ENCODE measurements at regions not wholly inside any gene's neighbourhood (a gene's known extent, or its start where the extent isn't known, plus 50 kb on each side); places are given as distances from the start of the nearest gene placed in this dataset.
"Not testable (repeated sequence)": the region's sequence is repeated elsewhere in the genome, so short reads cannot be mapped to it uniquely, and the experiment has no call there.

DNA sequence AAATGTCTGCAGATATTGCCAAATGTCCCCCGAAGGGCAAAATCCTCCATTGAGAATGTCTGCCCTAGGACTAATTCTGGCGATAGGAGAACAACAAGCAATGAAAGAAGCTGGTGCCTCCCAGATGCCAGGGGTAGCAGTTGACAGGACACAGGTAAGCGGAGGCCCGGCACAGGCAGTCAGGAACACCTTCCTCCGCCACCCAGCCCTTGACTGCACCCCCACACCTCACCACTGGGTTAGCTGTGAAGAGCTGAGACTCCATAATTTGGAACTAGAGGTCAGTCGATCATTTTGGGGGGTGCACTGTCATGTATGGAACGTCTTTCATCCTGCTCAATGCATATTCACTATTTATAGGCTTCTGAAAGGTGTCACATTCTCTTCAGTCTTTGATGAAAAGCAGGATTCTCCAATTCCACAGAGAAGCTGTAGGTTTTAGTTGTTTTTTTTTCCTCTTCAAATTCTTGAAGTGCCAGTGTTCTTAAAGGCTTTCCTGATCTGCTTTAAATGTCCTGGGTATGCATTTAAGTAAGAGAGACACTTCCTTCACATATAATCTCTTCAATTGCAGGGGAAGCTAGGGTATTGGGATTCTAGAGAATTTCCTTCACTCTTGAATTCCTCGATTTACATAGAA, 111.6 kb upstream of the ZFP42 start:
- FAIRE-seq = no peak

DNA sequence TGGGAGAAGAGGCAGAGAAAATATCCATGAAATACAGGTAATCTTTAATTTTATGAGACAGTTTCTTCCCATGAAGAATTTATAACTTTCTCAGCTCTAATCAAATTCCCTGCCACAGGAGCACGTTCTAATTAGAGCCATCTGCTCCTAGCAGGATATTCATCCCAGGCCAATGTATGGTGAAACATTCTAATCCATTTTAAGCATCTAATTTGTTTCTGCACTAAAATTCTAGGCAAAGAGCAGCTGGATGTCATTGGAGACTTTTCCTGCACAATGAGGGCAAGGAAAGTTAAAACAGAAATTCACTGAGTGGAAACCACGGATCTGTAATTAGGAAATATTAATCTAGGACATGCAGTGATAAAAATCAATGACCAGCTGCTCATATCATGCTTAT, 107.7 kb upstream of the ZFP42 start:
- FAIRE-seq = no peak

DNA sequence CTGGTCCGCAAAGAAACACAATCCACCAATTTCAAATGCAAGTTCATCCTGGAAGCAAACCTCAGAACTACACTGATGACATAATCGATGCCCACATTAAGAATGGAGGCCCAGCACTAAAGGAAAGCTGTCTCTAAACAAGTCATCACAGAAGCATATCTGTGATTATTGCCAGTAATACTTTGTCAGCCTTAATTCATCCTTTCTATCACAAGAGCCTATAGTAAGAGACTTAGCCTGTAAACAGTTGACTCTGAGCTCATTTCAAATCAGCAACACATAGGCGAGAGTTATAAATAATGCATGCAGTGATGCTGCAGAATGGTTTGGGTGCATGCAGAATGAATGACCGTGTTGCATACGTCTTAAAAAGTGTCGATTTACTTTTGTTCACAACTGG, 105.9 kb upstream of the ZFP42 start:
- FAIRE-seq = no peak

DNA sequence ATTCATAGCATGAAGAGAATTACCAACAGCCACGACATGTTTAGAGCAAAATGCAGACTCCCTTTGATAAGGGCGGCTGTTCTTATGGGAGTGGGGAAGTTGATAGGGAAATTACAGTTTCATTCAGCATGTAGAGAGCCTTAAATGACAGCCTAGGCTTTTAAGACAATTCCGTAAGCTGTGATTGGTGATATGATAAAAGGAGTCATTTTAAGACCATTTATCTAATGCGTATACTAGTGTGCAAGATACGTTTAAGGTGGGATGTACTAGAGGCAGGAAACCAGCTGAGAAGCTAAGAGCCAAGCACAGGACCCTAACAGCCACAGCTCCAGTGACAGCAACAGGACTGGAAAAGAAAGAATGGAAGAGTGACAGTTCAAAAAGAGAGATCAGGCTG, 102.2 kb upstream of the ZFP42 start:
- FAIRE-seq = no peak

DNA sequence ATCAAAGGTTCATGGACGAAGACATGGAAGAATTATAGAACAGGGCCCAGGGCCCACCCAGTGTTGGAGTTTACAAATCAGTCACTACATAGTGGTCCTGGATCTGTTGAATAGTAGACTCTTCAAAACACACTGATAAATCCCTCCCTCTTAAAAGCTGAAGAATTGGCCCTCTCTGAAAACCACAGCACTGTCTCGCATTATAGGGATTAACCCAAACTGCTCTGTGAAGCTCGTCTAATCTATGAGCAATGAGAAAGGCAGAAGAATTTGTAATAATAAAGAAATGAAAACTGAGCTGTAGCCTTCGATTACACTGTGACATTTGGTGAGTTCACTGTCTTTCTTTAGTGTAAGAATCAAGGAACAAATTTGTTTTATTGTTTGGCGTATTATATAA, 92.5 kb upstream of the ZFP42 start:
- no peak for FAIRE-seq

DNA sequence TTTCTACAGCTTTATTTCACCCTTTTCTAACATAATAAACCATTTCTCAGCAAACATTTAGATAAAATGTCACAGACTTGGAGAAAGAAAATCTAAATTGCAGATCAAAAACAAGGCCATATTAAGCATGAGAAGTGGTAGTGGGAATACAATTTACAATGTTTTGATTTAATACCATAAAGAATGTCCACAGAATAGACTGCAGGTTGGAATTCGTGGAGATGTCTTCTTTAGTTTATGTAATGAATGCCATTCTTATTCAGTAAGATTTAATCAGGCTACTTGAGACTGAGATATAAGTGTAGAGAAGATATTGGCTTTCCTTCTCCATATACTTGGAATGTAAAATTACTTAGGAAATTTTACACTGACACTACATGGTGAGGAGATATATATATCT, 91.9 kb upstream of the ZFP42 start:
- FAIRE-seq = no peak

DNA sequence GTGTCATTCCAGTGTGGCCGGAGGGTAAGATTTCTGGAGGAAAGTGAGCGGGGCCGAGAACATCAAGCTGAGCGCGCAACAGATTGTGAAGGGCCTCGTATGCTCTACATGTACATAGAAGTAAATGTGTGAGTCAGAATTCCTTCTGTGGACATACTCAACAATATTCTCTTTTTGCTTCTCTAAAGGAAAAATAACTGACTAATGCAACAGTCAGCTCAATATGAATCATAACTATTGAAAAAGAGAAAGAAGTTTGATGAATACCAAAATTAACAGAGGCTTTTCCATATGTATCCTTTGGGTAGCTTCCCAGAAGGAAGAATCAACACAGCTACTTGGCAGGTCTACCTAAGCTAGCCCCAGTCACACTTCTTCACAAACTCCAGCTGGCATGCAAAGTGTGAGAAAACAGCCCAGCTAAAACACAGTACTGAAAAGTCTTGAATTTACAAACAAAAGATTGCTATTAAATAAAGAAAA, 87.5 kb upstream of the ZFP42 start:
- FAIRE-seq = no peak

DNA sequence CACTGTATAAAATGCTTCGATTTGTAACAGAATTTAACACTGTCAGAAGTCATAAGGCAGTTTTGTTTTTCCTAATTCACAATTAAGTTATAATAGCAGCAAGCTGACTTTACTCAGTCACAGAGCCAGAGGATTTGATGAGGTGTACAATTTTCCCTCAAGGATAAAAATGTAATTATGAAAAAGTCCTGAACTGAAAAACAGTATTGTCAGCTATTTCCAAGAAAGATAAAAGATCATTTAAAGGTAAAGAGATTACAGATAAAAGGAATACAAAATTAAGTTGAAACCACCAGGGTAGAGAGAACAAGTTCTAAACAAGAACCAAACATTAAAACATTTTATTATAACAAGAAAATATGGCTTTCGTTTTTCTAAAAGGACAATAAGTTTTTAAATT, 86.8 kb upstream of the ZFP42 start:
- no peak for FAIRE-seq

DNA sequence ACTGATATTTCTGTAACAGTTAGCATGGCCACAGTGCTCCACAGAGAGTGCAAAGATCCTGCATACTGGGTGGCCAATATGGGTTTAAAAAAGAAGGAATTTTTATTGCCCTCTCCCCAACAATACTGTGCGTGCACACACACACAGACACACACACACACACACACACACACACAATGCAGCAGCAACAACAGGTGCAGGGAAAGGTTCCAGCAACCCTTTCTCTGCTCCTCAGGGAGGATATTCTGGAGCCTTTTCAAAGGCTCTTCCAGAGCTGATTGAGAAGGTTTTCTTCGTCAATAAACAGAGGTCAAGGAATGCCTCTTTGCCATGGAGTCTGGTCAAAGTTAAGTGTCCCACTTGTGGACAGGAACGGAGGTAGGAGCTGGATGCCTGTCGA, 84.8 kb upstream of the ZFP42 start:
- FAIRE-seq = no peak

DNA sequence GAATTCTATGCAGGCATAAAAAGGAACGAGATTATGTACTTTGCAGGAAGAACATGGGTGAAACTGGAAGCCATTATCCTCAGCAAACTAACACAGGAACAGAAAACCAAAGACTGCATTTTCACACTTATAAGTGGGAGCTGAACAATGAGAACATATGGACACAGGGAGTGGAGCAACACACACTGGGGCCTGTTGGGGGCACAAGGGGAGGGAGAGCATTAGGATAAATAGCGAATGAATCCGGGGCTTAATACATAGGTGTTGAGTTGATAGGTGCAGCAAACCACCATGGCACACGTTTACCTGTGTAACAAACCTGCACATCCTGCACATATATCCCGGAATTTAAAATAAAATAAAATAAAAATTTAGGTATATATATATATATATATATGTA, 80.2 kb upstream of the ZFP42 start:
- FAIRE-seq = not testable (repeated sequence)

DNA sequence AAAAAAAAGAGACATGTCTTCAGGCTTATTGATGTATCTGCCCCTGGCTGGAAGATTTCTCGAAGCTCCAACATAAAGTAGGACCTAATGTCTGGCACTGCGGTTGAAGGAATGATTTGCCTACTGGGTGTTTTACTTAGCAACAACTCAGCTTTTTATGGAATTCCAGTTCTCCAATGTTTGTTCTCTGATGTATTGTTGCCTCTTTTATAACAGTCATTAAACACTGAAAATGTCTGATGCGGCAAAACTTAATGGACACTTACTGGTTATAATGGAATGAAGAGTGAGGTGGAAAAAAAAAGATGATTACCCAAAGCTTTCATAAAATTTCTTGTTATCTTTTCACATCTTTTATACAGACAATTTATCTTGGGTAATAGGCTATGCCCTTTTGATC, 75.6 kb upstream of the ZFP42 start:
- FAIRE-seq = no peak

DNA sequence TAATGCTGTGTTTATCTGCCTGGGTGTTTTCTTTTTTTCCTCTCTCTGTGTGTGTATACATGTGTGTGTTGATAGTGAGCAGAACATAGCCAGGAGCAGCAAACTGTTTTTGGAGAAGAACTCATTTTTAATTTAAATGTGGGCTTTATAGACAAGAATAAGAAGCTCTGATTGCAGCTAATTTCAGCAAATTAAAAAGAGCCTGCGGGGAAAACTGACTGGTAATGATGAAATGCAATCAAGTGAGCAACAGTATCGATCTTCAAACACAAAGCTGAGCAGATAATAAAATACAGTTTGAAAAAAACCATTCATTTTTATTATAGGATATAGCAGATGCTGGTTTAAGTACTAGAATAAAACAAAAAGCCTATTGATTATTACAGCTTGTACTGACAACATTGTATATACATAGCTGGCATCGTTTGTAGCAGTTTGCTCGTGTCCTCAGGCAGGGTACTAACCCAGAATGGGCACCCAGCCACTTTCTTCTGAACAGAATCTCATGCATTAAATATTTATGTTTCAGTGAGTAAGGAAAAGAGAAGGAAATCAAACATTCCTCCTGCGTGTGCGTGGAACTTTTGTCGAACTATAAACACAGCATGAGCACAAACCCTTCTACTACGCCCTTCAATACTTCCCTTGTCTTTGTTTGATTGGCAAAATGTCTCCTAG, 73.5 kb upstream of the ZFP42 start:
- no peak for FAIRE-seq

DNA sequence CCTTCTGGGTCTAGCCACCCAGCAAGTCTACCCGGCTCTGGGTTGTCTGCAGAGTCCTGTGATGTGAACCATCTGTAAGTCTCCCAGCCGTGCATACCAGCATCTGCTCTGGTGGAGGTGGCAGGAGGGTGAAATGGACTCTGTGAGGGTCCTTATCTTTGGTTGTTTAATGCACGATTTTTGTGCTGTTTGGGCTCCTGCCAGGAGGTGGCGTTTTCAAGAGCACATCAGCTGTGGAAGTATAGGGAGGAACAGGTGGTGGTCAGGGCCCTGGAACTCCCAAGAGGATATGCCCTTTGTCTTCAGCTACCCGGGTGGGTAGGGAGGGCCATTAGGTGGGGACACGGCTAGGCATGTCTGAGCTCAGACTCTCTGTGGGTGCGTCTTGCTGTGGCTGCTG, 66.5 kb upstream of the ZFP42 start:
- FAIRE-seq = no peak

DNA sequence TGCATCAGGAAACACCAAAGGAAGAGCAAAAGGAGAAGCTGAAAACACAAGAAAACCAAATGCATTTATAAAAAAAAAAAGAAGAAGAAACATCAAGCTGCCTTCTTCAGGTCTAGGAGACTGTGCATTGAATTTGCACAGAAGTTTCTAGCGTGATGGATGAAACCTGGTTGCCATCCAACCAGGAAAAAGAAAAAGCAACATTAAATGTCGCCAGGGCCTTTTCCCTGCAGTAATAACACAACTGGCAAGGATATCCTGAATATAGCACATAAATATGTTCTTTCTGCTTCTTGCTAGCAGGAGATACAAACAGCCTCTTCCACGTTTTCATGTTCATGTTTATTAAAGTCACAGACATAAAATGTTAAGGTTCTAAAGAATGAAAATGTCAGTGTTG, 60.8 kb upstream of the ZFP42 start:
- FAIRE-seq = no peak

DNA sequence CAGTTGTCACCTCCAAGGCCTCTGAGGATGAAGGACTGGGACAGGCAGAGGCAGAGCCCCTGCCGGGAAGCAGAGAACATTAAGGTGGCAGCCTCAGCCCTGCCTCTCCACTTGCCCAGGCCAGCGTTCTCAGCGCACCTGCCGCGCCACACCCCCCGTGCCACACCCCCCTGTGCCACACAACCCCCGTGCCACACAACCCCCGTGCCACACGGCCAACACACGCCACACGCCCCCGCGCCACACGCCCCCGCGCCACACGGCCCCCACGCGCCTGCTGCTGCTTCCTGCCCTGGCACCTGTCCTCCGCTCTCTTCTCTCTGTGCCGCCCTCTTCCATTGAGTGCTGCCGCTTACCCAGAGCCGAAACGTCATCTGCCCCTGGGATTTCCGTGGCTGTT, 58.0 kb upstream of the ZFP42 start:
- FAIRE-seq = no peak

DNA sequence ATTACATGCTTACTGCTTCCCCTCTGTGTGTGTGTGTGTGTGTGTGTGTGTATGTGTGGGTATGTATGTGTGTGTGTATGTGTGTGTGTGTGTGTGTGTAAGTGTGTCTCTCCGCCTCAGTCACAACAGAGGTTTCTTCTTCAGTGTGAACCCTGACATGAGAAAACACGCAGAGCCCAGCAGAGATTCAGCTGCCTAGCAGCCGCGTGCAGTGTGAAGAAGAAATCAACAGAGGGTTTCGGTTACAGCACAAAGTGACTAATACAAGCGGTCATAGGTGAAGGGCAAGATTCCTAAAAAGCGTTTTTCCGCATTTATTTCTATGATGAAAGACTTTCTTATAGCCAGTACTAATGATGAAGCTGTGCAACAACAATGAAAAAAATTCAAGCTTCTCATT, 55.3 kb upstream of the ZFP42 start:
- FAIRE-seq = no peak

DNA sequence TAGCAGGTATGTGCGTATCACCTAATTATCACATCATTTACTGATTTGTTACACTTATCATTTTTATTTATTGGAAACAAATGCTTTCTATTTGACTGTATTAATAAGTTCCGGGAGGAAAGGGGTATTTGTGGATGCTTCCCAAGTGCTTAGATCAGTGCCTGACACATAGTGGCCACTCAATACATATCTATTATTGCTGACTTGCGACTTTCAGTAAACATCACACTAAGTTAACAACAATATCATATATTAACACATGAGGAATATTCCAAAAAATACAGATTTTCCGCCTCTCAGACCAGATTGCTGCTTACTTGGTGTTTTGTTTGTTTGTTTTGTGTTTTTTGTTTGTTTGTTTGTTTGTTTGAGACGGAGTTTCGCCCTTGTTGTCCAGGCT, 52.6 kb upstream of the ZFP42 start:
- no peak for FAIRE-seq

DNA sequence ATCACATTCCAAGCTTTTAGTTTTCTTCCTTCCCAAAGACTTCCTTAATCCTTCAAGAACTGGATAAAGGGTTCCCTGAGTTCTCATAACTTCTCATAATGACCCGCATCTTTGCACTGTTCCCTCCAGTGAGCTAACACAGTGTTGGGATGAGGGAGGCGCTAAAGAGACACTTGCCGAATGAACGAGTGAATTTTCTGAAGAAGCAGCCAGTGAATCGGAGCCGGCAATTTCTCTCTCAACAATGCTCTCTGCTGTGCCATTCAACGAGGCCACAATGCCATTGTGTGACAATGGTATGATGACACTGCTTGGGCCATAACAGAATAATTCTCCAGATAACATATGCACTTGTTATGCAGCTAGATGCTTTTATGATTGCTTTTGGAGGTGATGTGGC, 51.4 kb upstream of the ZFP42 start:
- FAIRE-seq = no peak

Data from A204.1 (cell line).